SK-N-SH (cell line): ENCODE measurements at regions not wholly inside any gene's neighbourhood (a gene's known extent, or its start where the extent isn't known, plus 50 kb on each side); places are given as distances from the start of the nearest gene placed in this dataset.

ENCODE experiments used
- ELF1 ChIP-seq: IDR thresholded peaks from 2 replicates; pipeline ENCODE4 v1.4.0; 2012
- MXI1 ChIP-seq: IDR thresholded peaks from 2 replicates; pipeline ENCODE4 v1.6.1; 2012; ENCODE audit warnings: mild to moderate bottlenecking, low read depth, low read length, improper control_type of control experiment
- POLR2AphosphoS5 ChIP-seq: IDR thresholded peaks from 2 replicates; pipeline ENCODE4 v1.6.1; 2012; ENCODE audit warnings: low read depth, low read length
- RCOR1 ChIP-seq: fragments of 150-350 bp; IDR thresholded peaks from 2 replicates; pipeline ENCODE4 v1.6.1; 2017; ENCODE audit warnings: antibody characterized with exemption, low read length
- TF ChIP-seq, protein P1 (sequence below): fragments of 200-600 bp; sonication (generic); IDR thresholded peaks from 2 replicates; pipeline ENCODE4 v1.6.1; 2017; ENCODE audit warnings: antibody characterized with exemption, mild to moderate bottlenecking, moderate library complexity
- TF ChIP-seq, protein P2 (sequence below): IDR thresholded peaks from 2 replicates; pipeline ENCODE4; 2012

DNA sequence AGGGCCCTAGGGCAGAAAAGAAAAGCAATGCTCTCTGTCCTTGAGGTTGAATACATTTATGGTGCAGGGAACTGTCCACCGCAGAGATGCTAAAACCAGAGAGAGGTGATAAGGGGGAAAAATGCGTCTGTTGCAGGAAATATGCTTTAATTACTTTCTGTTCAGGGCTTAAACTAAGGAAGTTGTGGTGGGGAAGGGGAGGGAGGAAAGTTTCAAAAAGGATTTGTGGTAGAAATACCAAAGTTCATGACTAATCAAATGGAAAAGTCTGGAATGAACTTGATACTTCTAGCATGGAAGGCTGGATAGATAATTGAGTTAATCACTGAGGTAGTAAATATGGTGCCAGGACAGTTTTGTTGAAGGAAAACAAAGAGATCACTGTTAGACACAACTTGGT is 99.0 kb downstream of the ASB9 start:
- TF ChIP-seq, protein P1, sequence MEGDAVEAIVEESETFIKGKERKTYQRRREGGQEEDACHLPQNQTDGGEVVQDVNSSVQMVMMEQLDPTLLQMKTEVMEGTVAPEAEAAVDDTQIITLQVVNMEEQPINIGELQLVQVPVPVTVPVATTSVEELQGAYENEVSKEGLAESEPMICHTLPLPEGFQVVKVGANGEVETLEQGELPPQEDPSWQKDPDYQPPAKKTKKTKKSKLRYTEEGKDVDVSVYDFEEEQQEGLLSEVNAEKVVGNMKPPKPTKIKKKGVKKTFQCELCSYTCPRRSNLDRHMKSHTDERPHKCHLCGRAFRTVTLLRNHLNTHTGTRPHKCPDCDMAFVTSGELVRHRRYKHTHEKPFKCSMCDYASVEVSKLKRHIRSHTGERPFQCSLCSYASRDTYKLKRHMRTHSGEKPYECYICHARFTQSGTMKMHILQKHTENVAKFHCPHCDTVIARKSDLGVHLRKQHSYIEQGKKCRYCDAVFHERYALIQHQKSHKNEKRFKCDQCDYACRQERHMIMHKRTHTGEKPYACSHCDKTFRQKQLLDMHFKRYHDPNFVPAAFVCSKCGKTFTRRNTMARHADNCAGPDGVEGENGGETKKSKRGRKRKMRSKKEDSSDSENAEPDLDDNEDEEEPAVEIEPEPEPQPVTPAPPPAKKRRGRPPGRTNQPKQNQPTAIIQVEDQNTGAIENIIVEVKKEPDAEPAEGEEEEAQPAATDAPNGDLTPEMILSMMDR, result no peak
- no peak for TF ChIP-seq MXI1
- TF ChIP-seq, protein P2, sequence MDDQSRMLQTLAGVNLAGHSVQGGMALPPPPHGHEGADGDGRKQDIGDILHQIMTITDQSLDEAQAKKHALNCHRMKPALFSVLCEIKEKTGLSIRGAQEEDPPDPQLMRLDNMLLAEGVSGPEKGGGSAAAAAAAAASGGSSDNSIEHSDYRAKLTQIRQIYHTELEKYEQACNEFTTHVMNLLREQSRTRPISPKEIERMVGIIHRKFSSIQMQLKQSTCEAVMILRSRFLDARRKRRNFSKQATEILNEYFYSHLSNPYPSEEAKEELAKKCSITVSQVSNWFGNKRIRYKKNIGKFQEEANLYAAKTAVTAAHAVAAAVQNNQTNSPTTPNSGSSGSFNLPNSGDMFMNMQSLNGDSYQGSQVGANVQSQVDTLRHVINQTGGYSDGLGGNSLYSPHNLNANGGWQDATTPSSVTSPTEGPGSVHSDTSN, result no peak
- no peak for TF ChIP-seq RCOR1
- no peak for TF ChIP-seq POLR2AphosphoS5
- TF ChIP-seq ELF1, result no peak
